ENCODE measurements at regions not wholly inside any gene's neighbourhood (a gene's known extent, or its start where the extent isn't known, plus 50 kb on each side); places are given as distances from the start of the nearest gene placed in this dataset.

GRCh38 chr3:43919029-43919428 lies 228.3 kb downstream of the ABHD5 start:
- TF ChIP-seq CTCF (IDR thresholded peaks at IDR 0.05; ENCODE audit: poor library complexity) = no peak
- TF ChIP-seq EZH2 (IDR thresholded peaks at IDR 0.05; ENCODE audit: borderline replicate concordance) = no peak

All from hepatocyte (in vitro differentiated cells).